ENCODE measurements at regions not wholly inside any gene's neighbourhood (a gene's known extent, or its start where the extent isn't known, plus 50 kb on each side); places are given as distances from the start of the nearest gene placed in this dataset.

DNA sequence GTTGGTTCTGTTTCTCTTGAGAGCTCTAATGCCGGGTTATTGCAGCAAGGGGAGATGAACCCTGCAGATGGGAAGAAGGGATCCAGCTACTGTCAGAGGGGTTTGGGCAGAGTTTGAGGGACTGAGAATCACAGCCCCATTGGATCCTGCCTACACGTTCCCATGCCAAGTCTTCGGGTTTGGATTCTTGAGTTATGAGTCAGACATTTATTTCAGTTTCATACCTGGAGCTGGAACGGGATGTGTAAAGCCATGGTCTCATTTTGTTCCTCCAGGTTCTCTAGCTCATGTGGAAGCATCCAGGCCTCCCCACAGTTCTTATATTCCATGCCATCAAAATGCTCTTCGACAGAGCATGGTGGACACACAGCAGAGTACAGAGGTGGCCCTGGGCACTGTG lies 275.4 kb upstream of the IRX4 start:
- Histone ChIP-seq H3K18ac (ENCODE audit: extremely low read depth, low read length) (no peak overlapping the region), H3K36me3 (ENCODE audit: control insufficient read depth in 2 of 4, insufficient read depth in 4 of 4, low read length in 3 of 4) (no peaks in the 10 kb centered on the region), H3K4me1 (replicated peaks in 1 of 4; ENCODE audit: control insufficient read depth in 3 of 4, insufficient read depth in 4 of 4, low read length in 3 of 4) (peaks cover 0 to under 1% (median 0%) of the 10 kb centered on the region in 4 experiments; a peak in 1 of 7 replicates), H2BK20ac (ENCODE audit: low read length) (no peak overlapping the region), H4K91ac (replicated peaks; ENCODE audit: insufficient read length, low read length) (no peak overlapping the region), H3K9ac (replicated peaks in 1 of 4; ENCODE audit: extremely low read depth in 1 of 4, low read depth in 3 of 4, low read length in 3 of 4) (no peak overlapping the region), H3K14ac (ENCODE audit: insufficient read length) (no peak overlapping the region), H3K27me3 (replicated peaks in 1 of 4; ENCODE audit: control insufficient read depth in 3 of 4, extremely low read depth in 1 of 4, insufficient read depth in 3 of 4, low read length in 3 of 4) (no peaks in the 10 kb centered on the region), H4K20me1 (replicated peaks in 1 of 2; ENCODE audit: control insufficient read depth in 1 of 2, insufficient read depth in 2 of 2, low read length in 2 of 2) (no peaks in the 10 kb centered on the region), H3K4me2 (ENCODE audit: insufficient read depth in 1 of 2, low read depth in 2 of 2, low read length in 2 of 2) (no peak overlapping the region), H3K4ac (replicated peaks; ENCODE audit: insufficient read length, low read depth, low read length) (no peak overlapping the region), H3K23ac (ENCODE audit: insufficient read length) (no peak overlapping the region), H3K79me1 (ENCODE audit: low read depth, low read length) (no peaks in the 10 kb centered on the region), H3K56ac (replicated peaks; ENCODE audit: insufficient read length, low read depth, low read length) (no peak overlapping the region), H2BK120ac (replicated peaks; ENCODE audit: low read depth, low read length) (no peak overlapping the region), H2BK5ac (ENCODE audit: low read depth, low read length) (no peak overlapping the region), H2AK5ac (ENCODE audit: low read depth, low read length) (no peak overlapping the region), H3K9me3 (ENCODE audit: insufficient read depth in 2 of 2, low read depth in 1 of 2, low read length in 1 of 2) (no peaks in the 10 kb centered on the region), H4K8ac (ENCODE audit: extremely low read depth, insufficient read depth, low read length) (no peak overlapping the region; the same call in 1 of the 2 replicates), H2BK15ac (ENCODE audit: low read length) (no peak overlapping the region), H3K79me2 (ENCODE audit: control insufficient read depth in 1 of 2, insufficient read depth in 2 of 2, low read length in 2 of 2) (no peaks in the 10 kb centered on the region), H3K23me2 (ENCODE audit: low read depth, low read length) (peaks cover 13% of the 10 kb centered on the region; the same call in 1 of the 2 replicates), H2AFZ (ENCODE audit: low read length) (no peak overlapping the region), H3K4me3 (ENCODE audit: extremely low read depth in 1 of 4, insufficient read depth in 2 of 4, low read depth in 3 of 4, low read length in 4 of 4) (no peak overlapping the region), H4K5ac (ENCODE audit: insufficient read length, low read depth, low read length) (no peak overlapping the region), H3K27ac (ENCODE audit: low read depth, low read length) (no peak overlapping the region), H2BK12ac (ENCODE audit: low read depth, low read length) (no peak overlapping the region)
- no peak for TF ChIP-seq CEBPB (IDR thresholded peaks at IDR 0.05; ENCODE audit: low read depth, low read length)
- no peak for TF ChIP-seq TAF7 (optimal IDR thresholded peaks at IDR 0.05; ENCODE audit: borderline replicate concordance, low read depth, low read length)
- TF ChIP-seq KDM1A (IDR thresholded peaks at IDR 0.05; ENCODE audit: borderline replicate concordance, low read length): no peak
- no peak for TF ChIP-seq CHD2 (IDR thresholded peaks at IDR 0.05; ENCODE audit: low read length)
- no peak for TF ChIP-seq CREB1 (IDR thresholded peaks at IDR 0.05)
- TF ChIP-seq SRF (IDR thresholded peaks at IDR 0.05; ENCODE audit: low read depth, low read length): no peak
- TF ChIP-seq POU5F1 (IDR thresholded peaks at IDR 0.05; ENCODE audit: low read depth, low read length): no peak
- TF ChIP-seq GTF2F1 (IDR thresholded peaks at IDR 0.05; ENCODE audit: borderline replicate concordance, low read depth, low read length): no peak
- TF ChIP-seq MAFK (IDR thresholded peaks at IDR 0.05; ENCODE audit: low read depth, low read length): no peak
- TF ChIP-seq, protein P1, sequence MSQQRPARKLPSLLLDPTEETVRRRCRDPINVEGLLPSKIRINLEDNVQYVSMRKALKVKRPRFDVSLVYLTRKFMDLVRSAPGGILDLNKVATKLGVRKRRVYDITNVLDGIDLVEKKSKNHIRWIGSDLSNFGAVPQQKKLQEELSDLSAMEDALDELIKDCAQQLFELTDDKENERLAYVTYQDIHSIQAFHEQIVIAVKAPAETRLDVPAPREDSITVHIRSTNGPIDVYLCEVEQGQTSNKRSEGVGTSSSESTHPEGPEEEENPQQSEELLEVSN (IDR thresholded peaks at IDR 0.05): no peak
- TF ChIP-seq BCL11A (IDR thresholded peaks at IDR 0.05; ENCODE audit: low read depth in 2 of 2, low read length in 2 of 2): no peak
- no peak for TF ChIP-seq ZNF274 (IDR thresholded peaks at IDR 0.05; ENCODE audit: borderline replicate concordance, extremely low read depth, low read length)
- no peak for TF ChIP-seq BRCA1 (IDR thresholded peaks at IDR 0.05; ENCODE audit: low read depth, low read length)
- no peak for TF ChIP-seq SIRT6 (IDR thresholded peaks at IDR 0.05; ENCODE audit: low read length)
- POLR2A ChIA-PET (ENCODE audit: partially characterized antibody): no interaction called here
- CTCF ChIA-PET (ENCODE audit: partially characterized antibody): interaction anchor here (0.6 to 2.3 kb wide), 5 partner anchors 23 to 359 kb away, joined by 3 to 7 read pairs (median 3); no protein-coding TSS in a partner anchor
- DNase-seq (ENCODE audit: low read depth in 1 of 2, low spot score in 2 of 2): no peak
- WGBS, 2 experiments (ENCODE audit: extremely low coverage in 1 of 2, insufficient coverage in 1 of 2, insufficient read length in 1 of 2, insufficient replicate concordance in 2 of 2, low coverage in 1 of 2, low lambda C conversion rate in 2 of 2, missing lambda C conversion rate in 1 of 2): 83% methylated on average over 5 of the region's 5 CpGs; no CpG with 5 or more reads in 1 of the 2 experiments
- FAIRE-seq: no peak

All from H1 (cell line).